ENCODE measurements at regions not wholly inside any gene's neighbourhood (a gene's known extent, or its start where the extent isn't known, plus 50 kb on each side); places are given as distances from the start of the nearest gene placed in this dataset.

GRCh38 chr14:98564006-98564405 is 708.0 kb downstream of the BCL11B start:
- Histone ChIP-seq H3K4me3 (ENCODE audit: low read depth, low read length) (no peak overlapping the region), H3K27ac (no peak overlapping the region), H3K9me3 (ENCODE audit: severe bottlenecking) (no peaks in the 10 kb centered on the region), H3K27me3 (ENCODE audit: insufficient read depth, low read depth, severe bottlenecking) (peaks cover 13% of the 10 kb centered on the region), H3K36me3 (no peaks in the 10 kb centered on the region)
- DNase-seq = no peak
- TF ChIP-seq CTCF (IDR thresholded peaks at IDR 0.05; ENCODE audit: low read depth, low read length) = no peak

GRCh38 chr14:98564541-98564940 is 707.5 kb downstream of the BCL11B start:
- peaks cover 8% of the 10 kb centered on the region for H3K27me3 ChIP-seq (ENCODE audit: insufficient read depth, low read depth, severe bottlenecking)
- H3K36me3 ChIP-seq = no peaks in the 10 kb centered on the region
- no peak overlapping the region for H3K4me3 ChIP-seq (ENCODE audit: low read depth, low read length)
- H3K9me3 ChIP-seq (ENCODE audit: severe bottlenecking) = no peaks in the 10 kb centered on the region
- DNase-seq = no peak
- TF ChIP-seq CTCF (IDR thresholded peaks at IDR 0.05; ENCODE audit: low read depth, low read length) = no peak
- H3K27ac ChIP-seq = no peak overlapping the region

- Histone ChIP-seq H3K27ac (no peak overlapping the region), H3K36me3 (no peaks in the 10 kb centered on the region), H3K27me3 (ENCODE audit: insufficient read depth, low read depth, severe bottlenecking) (peaks cover 18% of the 10 kb centered on the region), H3K9me3 (ENCODE audit: severe bottlenecking) (no peaks in the 10 kb centered on the region), H3K4me3 (ENCODE audit: low read depth, low read length) (no peak overlapping the region)
- no peak for TF ChIP-seq CTCF (IDR thresholded peaks at IDR 0.05; ENCODE audit: low read depth, low read length)
- DNase-seq = no peak
Measured at GRCh38 chr14:98571104-98571503, 700.9 kb downstream of the BCL11B start.

GRCh38 chr14:98573082-98573481 is 698.9 kb downstream of the BCL11B start:
- Histone ChIP-seq H3K27ac (no peak overlapping the region), H3K9me3 (ENCODE audit: severe bottlenecking) (no peaks in the 10 kb centered on the region), H3K27me3 (ENCODE audit: insufficient read depth, low read depth, severe bottlenecking) (peaks cover 17% of the 10 kb centered on the region), H3K4me3 (ENCODE audit: low read depth, low read length) (no peak overlapping the region), H3K36me3 (no peaks in the 10 kb centered on the region)
- no peak for DNase-seq
- no peak for TF ChIP-seq CTCF (IDR thresholded peaks at IDR 0.05; ENCODE audit: low read depth, low read length)

DNA sequence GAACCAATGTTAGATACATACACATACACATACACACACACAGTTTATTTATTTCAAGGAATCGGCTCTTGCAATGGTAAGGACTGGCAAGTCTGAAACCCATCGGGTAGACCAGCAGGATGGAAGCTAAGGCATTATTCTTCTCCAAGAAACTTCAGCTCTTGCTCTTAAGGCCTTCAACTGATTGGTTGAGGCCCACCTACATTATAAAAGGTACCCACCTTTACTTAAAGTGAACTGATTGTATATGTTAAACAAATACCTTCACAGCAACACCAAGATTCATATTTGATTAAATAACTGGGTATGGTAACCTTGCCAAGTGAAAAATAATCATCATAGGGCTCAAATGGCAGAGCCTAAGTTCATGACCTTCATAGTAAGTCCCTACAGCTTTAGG is 695.5 kb downstream of the BCL11B start:
- Histone ChIP-seq H3K4me3 (ENCODE audit: low read depth, low read length) (no peak overlapping the region), H3K36me3 (no peaks in the 10 kb centered on the region), H3K27me3 (ENCODE audit: insufficient read depth, low read depth, severe bottlenecking) (peaks cover 23% of the 10 kb centered on the region), H3K27ac (no peak overlapping the region), H3K9me3 (ENCODE audit: severe bottlenecking) (no peaks in the 10 kb centered on the region)
- TF ChIP-seq CTCF (IDR thresholded peaks at IDR 0.05; ENCODE audit: low read depth, low read length) = no peak
- DNase-seq = no peak

- Histone ChIP-seq H3K9me3 (ENCODE audit: severe bottlenecking) (no peaks in the 10 kb centered on the region), H3K36me3 (no peaks in the 10 kb centered on the region)
Measured at GRCh38 chr14:98578204-98578603, 693.8 kb downstream of the BCL11B start.

More at GRCh38 chr14:98578204-98578603, 693.8 kb downstream of the BCL11B start:
- no peak for DNase-seq
- H3K27me3 ChIP-seq (ENCODE audit: insufficient read depth, low read depth, severe bottlenecking) = peaks cover 28% of the 10 kb centered on the region
- no peak overlapping the region for H3K4me3 ChIP-seq (ENCODE audit: low read depth, low read length)
- no peak for TF ChIP-seq CTCF (IDR thresholded peaks at IDR 0.05; ENCODE audit: low read depth, low read length)
- no peak overlapping the region for H3K27ac ChIP-seq
